Erythroblast (primary cell): ENCODE measurements at regions not wholly inside any gene's neighbourhood (a gene's known extent, or its start where the extent isn't known, plus 50 kb on each side); places are given as distances from the start of the nearest gene placed in this dataset.

Experiments used
- GATA1 ChIP-seq: IDR thresholded peaks from 2 replicates; pipeline ENCODE4 v1.6.1; 2011; ENCODE audit warnings: low read depth, mild to moderate bottlenecking, control low read depth, low read length, moderate library complexity
- POLR2A ChIP-seq: IDR thresholded peaks from 2 replicates; pipeline ENCODE4 v1.6.1; 2011; ENCODE audit warnings: mild to moderate bottlenecking, low read length

- no peak for TF ChIP-seq POLR2A
- no peak for TF ChIP-seq GATA1
Observed at GRCh38 chr4:128538111-128538882, 250.7 kb upstream of the PGRMC2 start.
